Spleen (tissue), 7 donors: ENCODE measurements at regions not wholly inside any gene's neighbourhood (a gene's known extent, or its start where the extent isn't known, plus 50 kb on each side); places are given as distances from the start of the nearest gene placed in this dataset.

Experiments
- POLR2A ChIP-seq, 3 donors: fragments of 450-650 bp; IDR thresholded peaks; one replicate each; pipeline ENCODE4 v1.5.1; 2017; ENCODE audit warnings: antibody characterized with exemption in 3 of 3, mild to moderate bottlenecking in 1 of 3
- TF ChIP-seq, protein P1 (sequence below), 11 experiments: fragments of 200-600 bp in 7 of 11; fragments of 450-650 bp in 4 of 11; sonication (generic) in 4 of 11; IDR thresholded peaks in 8 of 11; conservative IDR thresholded peaks in 3 of 11; 1 replicate in 7 of 11; 2 replicates in 4 of 11; pipeline versions ENCODE4 v1.4.0 to v1.8.0; 2016 to 2021; ENCODE audit warnings: antibody characterized with exemption in 11 of 11, inconsistent platforms in 4 of 11, mild to moderate bottlenecking in 1 of 11
- donor health status: DM: no; HTN: no; CAD: no; lungs with moderate emphysema.
- donor health status: DM: no; HTN: no; CAD: no.
- donor health status: DM: no; HTN: no; CAD: no.

DNA sequence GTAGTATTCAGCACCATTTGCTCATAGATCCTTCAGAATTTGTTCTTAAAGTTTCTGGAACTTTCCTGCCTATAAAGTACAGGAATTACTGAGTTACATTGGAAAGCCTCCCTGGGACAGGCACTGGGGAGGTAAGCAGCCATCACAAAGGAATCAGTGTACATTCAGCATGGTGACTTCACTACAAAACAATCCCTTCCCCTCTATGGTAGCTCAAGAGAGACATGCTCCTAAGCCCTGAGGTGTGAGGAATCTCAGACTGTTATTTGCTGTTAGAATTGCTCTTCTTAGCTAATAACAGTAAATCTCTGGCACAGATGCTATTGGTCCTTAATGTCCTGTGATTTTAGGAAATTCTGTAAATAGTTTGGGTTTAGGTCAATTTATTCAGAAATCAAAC is 1898.0 kb upstream of the PCDH7 start:
- TF ChIP-seq, protein P1, sequence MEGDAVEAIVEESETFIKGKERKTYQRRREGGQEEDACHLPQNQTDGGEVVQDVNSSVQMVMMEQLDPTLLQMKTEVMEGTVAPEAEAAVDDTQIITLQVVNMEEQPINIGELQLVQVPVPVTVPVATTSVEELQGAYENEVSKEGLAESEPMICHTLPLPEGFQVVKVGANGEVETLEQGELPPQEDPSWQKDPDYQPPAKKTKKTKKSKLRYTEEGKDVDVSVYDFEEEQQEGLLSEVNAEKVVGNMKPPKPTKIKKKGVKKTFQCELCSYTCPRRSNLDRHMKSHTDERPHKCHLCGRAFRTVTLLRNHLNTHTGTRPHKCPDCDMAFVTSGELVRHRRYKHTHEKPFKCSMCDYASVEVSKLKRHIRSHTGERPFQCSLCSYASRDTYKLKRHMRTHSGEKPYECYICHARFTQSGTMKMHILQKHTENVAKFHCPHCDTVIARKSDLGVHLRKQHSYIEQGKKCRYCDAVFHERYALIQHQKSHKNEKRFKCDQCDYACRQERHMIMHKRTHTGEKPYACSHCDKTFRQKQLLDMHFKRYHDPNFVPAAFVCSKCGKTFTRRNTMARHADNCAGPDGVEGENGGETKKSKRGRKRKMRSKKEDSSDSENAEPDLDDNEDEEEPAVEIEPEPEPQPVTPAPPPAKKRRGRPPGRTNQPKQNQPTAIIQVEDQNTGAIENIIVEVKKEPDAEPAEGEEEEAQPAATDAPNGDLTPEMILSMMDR (IDR thresholded peaks at IDR 0.05 in 8 of 11, conservative IDR thresholded peaks at IDR 0.05 in 3 of 11) = no peak
- TF ChIP-seq POLR2A (IDR thresholded peaks at IDR 0.05) = no peak
